Fibroblast of skin of abdomen (primary cell): ENCODE measurements at regions not wholly inside any gene's neighbourhood (a gene's known extent, or its start where the extent isn't known, plus 50 kb on each side); places are given as distances from the start of the nearest gene placed in this dataset.
A peak's percentile ranks its signal among the peaks of the same experiment; 100 is the strongest.
"Not testable (repeated sequence)": the region's sequence is repeated elsewhere in the genome, so short reads cannot be mapped to it uniquely, and the experiment has no call there.

ENCODE experiments used
- DNase-seq: peaks from one replicate; pipeline ENCODE4 v3.0.0-alpha.2; 2013

GRCh38 chr15:87527875-87528274, 728.7 kb downstream of the NTRK3 start:
- DNase-seq, result no peak

GRCh38 chr15:87527416-87527815, 729.1 kb downstream of the NTRK3 start:
- DNase-seq, result peak; percentile 48

GRCh38 chr15:87523516-87523915, 733.0 kb downstream of the NTRK3 start:
- DNase-seq, result peak; percentile 12

GRCh38 chr15:87522997-87523396, 733.5 kb downstream of the NTRK3 start:
- DNase-seq, result no peak

GRCh38 chr15:87518957-87519356, 737.6 kb downstream of the NTRK3 start:
- DNase-seq, result no peak

- DNase-seq, result no peak
These were observed 748.5 kb downstream of the NTRK3 start for GRCh38 chr15:87508086-87508485.

GRCh38 chr15:87502173-87502572, 754.4 kb downstream of the NTRK3 start:
- no peak for DNase-seq

GRCh38 chr15:87500240-87500639, 756.3 kb downstream of the NTRK3 start:
- DNase-seq, result no peak

GRCh38 chr15:87498560-87498959, 758.0 kb downstream of the NTRK3 start:
- peak; percentile 66 for DNase-seq

- no peak for DNase-seq
These were observed 759.7 kb downstream of the NTRK3 start for GRCh38 chr15:87496795-87497194.

GRCh38 chr15:87496109-87496508, 760.4 kb downstream of the NTRK3 start:
- DNase-seq, result no peak

GRCh38 chr15:87493803-87494202, 762.7 kb downstream of the NTRK3 start:
- DNase-seq, result no peak

GRCh38 chr15:87492321-87492720, 764.2 kb downstream of the NTRK3 start:
- peak; percentile 5 for DNase-seq

GRCh38 chr15:87490666-87491065, 765.9 kb downstream of the NTRK3 start:
- no peak for DNase-seq

- DNase-seq, result no peak
These were observed 766.5 kb downstream of the NTRK3 start for GRCh38 chr15:87489902-87490665.

- DNase-seq, result no peak
These were observed 767.1 kb downstream of the NTRK3 start for GRCh38 chr15:87489456-87489855.

GRCh38 chr15:87487484-87487883, 769.1 kb downstream of the NTRK3 start:
- DNase-seq, result no peak

GRCh38 chr15:87483468-87483867, 773.1 kb downstream of the NTRK3 start:
- DNase-seq, result no peak

- no peak for DNase-seq
These were observed 775.4 kb downstream of the NTRK3 start for GRCh38 chr15:87481126-87481525.

GRCh38 chr15:87478687-87479072, 777.9 kb downstream of the NTRK3 start:
- no peak for DNase-seq

- peak; percentile 86 for DNase-seq
These were observed 778.5 kb downstream of the NTRK3 start for GRCh38 chr15:87477737-87478686.

- no peak for DNase-seq
These were observed 779.5 kb downstream of the NTRK3 start for GRCh38 chr15:87477026-87477425.

- DNase-seq, result no peak
These were observed 785.6 kb downstream of the NTRK3 start for GRCh38 chr15:87470923-87471322.

- DNase-seq, result not testable (repeated sequence)
These were observed 792.6 kb downstream of the NTRK3 start for GRCh38 chr15:87463956-87464355.
